K562 (cell line): ENCODE measurements at regions not wholly inside any gene's neighbourhood (a gene's known extent, or its start where the extent isn't known, plus 50 kb on each side); places are given as distances from the start of the nearest gene placed in this dataset.

Experiments used
- CHAMP1 ChIP-seq: fragments of 450-650 bp; IDR thresholded peaks from 2 replicates; pipeline ENCODE4 v1.6.1; 2016; ENCODE audit warnings: mild to moderate bottlenecking
- ESRRA ChIP-seq: fragments of 450-650 bp; IDR thresholded peaks from 2 replicates; pipeline ENCODE4 v1.6.1; 2014; ENCODE audit warnings: low read depth, mild to moderate bottlenecking, moderate library complexity, borderline replicate concordance
- PBX2 ChIP-seq, 2 experiments: IDR thresholded peaks in 1 of 2; conservative IDR thresholded peaks in 1 of 2; 2 replicates each; pipeline ENCODE4 v1.6.1; 2016; ENCODE audit warnings: low read depth in 2 of 2, mild to moderate bottlenecking in 1 of 2, missing compliant biosample characterization in 1 of 2, missing genetic modification characterization in 1 of 2, moderate library complexity in 1 of 2
- PTBP1 ChIP-seq: fragments of 200-400 bp; formaldehyde crosslinking; IDR thresholded peaks from 2 replicates; pipeline ENCODE4 v1.6.1; 2017; ENCODE audit warnings: low read depth, low read length
- ZEB2 ChIP-seq: fragments of 450-650 bp; IDR thresholded peaks from 2 replicates; pipeline ENCODE4 v1.6.1; 2016
- ZNF24 ChIP-seq: fragments of 450-650 bp; IDR thresholded peaks from 2 replicates; pipeline ENCODE4 v1.6.1; 2016
- TF ChIP-seq, protein P1 (sequence below): sonication (generic); formaldehyde crosslinking; IDR thresholded peaks from 2 replicates; pipeline ENCODE4 v1.9.0; 2022; ENCODE audit warnings: mild to moderate bottlenecking, missing genetic modification reagents
- TF ChIP-seq, protein P2 (sequence below): sonication (generic); formaldehyde crosslinking; IDR thresholded peaks from 2 replicates; pipeline ENCODE4 v1.8.0; 2022; ENCODE audit warnings: missing genetic modification reagents, mild to moderate bottlenecking, moderate library complexity, borderline replicate concordance

- TF ChIP-seq CHAMP1 (no peak), ESRRA (no peak), ZEB2 (peak; percentile 49), PBX2 (CRISPR knock-in tag; IDR thresholded peaks at IDR 0.05; ENCODE audit: low read depth) (no peak), PBX2 (tag; conservative IDR thresholded peaks at IDR 0.05; ENCODE audit: low read depth) (peak; percentile 46; the same call in 1 of the 2 replicates), PTBP1 (no peak), ZNF24 (0 out of 2 replicates have a peak, but pooled peaks have one; percentile 15)
- TF ChIP-seq, protein P1, sequence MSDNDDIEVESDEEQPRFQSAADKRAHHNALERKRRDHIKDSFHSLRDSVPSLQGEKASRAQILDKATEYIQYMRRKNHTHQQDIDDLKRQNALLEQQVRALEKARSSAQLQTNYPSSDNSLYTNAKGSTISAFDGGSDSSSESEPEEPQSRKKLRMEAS: no peak
- TF ChIP-seq, protein P2, sequence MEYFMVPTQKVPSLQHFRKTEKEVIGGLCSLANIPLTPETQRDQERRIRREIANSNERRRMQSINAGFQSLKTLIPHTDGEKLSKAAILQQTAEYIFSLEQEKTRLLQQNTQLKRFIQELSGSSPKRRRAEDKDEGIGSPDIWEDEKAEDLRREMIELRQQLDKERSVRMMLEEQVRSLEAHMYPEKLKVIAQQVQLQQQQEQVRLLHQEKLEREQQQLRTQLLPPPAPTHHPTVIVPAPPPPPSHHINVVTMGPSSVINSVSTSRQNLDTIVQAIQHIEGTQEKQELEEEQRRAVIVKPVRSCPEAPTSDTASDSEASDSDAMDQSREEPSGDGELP (CRISPR knock-in tag): no peak
Measured at GRCh38 chr21:38957575-38958322, 152.0 kb downstream of the ETS2 start (continued).
